IPS-18a (cell line): ENCODE measurements at regions not wholly inside any gene's neighbourhood (a gene's known extent, or its start where the extent isn't known, plus 50 kb on each side); places are given as distances from the start of the nearest gene placed in this dataset.

Experiments used
- H3K27ac ChIP-seq: one replicate; pipeline ENCODE4 v1.5.1; 2013; ENCODE audit warnings: low read length
- H3K27me3 ChIP-seq: one replicate; pipeline ENCODE4 v1.6.1; 2013; ENCODE audit warnings: mild to moderate bottlenecking, low read length; ENCODE audit not compliant: control insufficient read depth, insufficient read depth
- H3K36me3 ChIP-seq: one replicate; pipeline ENCODE4 v1.6.1; 2013; ENCODE audit warnings: low read depth, low read length; ENCODE audit not compliant: control insufficient read depth
- H3K4me1 ChIP-seq: one replicate; pipeline ENCODE4 v1.6.1; 2013; ENCODE audit warnings: low read depth, low read length; ENCODE audit not compliant: control insufficient read depth
- H3K4me3 ChIP-seq: one replicate; pipeline ENCODE4 v1.5.1; 2013; ENCODE audit warnings: low read length
- H3K9ac ChIP-seq: one replicate; pipeline ENCODE4 v1.6.1; 2013; ENCODE audit warnings: mild to moderate bottlenecking, low read length, moderate library complexity
- H3K9me3 ChIP-seq: one replicate; pipeline ENCODE4 v1.6.1; 2013; ENCODE audit warnings: low read depth, low read length; ENCODE audit not compliant: control insufficient read depth

DNA sequence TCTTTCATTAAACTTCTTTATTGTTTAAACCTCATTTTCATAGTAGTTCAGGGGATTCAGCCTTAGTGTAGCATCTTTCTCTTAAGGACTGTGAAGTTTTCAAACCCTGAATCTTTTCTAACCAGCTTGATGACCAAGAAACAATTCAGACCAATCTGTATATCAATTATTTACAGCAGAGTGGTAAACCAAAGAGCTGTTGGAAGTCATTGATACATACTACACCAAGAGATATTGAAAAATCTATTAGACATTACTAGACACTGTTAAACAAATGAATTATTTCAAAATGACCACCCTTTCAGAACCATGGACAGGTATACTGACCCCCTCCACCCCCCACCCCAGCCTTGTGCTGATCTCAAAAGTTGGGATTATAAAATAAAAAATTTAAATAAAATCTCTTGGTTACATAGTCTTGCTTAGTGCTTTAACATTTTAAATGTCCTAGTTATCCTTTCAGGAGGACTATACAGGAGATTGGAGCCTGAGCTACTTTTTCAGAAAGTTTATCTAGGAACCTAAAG lies 143.9 kb upstream of the LSM8 start:
- H3K4me1 ChIP-seq = no peaks in the 10 kb centered on the region
- no peak overlapping the region for H3K9ac ChIP-seq
- H3K27ac ChIP-seq = no peak overlapping the region
- H3K4me3 ChIP-seq = no peak overlapping the region
- H3K27me3 ChIP-seq = no peaks in the 10 kb centered on the region
- H3K36me3 ChIP-seq = no peaks in the 10 kb centered on the region
- no peaks in the 10 kb centered on the region for H3K9me3 ChIP-seq

DNA sequence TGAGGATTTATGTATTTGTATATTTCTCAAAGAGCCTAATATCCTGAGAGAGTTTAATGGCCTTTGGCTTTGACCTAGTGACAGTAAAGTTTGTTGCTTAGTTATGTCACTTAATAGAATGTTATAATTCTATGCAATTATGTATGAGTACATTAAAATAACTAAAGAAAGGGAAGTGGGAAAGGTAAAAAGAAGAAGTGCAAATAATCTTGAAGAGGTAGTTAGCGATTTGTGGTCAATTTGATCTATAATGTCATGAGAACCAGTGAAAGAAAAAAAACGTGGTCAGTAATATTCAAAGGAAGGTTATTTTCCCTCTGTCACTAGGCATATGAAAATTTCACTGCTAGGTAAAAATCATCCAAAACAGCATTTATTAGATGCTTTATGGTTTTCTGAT lies 143.4 kb upstream of the LSM8 start:
- Histone ChIP-seq H3K27me3 (no peaks in the 10 kb centered on the region), H3K4me1 (no peaks in the 10 kb centered on the region), H3K36me3 (no peaks in the 10 kb centered on the region), H3K9me3 (no peaks in the 10 kb centered on the region), H3K4me3 (no peak overlapping the region), H3K9ac (no peak overlapping the region), H3K27ac (no peak overlapping the region)

DNA sequence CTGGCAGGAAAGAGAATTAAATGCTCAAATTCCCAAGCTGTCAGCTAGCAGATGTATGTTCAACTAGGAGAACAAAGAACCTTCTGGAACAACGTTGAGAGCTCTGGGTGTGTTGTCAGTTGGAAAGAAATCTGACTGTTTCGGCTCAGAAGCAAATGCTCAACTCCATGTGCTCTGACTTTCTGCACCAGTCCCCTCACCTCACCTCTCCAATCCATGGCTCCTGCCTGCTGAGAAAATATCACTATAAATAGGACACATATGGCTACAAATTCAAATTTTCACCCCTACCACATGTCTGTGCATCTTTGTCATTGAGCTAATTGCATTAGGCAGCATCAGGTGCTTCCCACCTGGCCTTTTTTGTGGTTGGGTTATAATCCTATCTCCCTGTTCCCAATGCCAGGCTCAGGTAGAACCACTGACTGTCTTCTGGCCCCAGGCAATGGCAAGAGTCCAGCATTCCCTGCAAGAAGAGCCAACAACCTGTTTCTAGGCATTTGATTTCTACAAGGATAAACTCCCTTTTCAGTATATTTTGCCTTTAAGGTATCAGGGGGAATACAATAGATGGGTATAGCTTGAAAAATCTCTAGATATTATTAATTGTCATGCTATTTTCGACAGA lies 142.6 kb upstream of the LSM8 start:
- Histone ChIP-seq H3K4me3 (no peak overlapping the region), H3K4me1 (no peaks in the 10 kb centered on the region), H3K27me3 (no peaks in the 10 kb centered on the region), H3K9me3 (no peaks in the 10 kb centered on the region), H3K36me3 (no peaks in the 10 kb centered on the region), H3K27ac (no peak overlapping the region), H3K9ac (no peak overlapping the region)

DNA sequence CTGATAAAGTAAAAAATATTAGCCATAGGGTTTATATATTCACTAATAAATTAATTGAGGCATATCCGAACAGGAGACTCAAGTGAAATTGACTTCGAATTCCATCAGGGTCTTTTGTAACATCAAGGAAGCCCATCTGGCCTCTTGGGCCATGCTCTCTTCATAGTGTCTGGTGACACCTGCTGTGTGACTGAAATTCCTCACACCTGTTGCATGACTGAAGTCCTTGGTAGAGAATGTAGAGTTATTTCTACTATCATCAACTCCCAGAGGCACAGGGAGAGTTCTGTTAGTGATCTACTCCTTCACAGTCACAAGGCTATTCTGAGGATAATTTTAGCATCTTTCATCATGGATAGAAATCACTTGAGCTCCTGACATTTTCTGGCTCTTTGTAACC lies 138.3 kb upstream of the LSM8 start:
- Histone ChIP-seq H3K27ac (no peak overlapping the region), H3K4me3 (no peak overlapping the region), H3K9me3 (no peaks in the 10 kb centered on the region), H3K27me3 (no peaks in the 10 kb centered on the region), H3K9ac (no peak overlapping the region), H3K4me1 (no peaks in the 10 kb centered on the region), H3K36me3 (no peaks in the 10 kb centered on the region)

DNA sequence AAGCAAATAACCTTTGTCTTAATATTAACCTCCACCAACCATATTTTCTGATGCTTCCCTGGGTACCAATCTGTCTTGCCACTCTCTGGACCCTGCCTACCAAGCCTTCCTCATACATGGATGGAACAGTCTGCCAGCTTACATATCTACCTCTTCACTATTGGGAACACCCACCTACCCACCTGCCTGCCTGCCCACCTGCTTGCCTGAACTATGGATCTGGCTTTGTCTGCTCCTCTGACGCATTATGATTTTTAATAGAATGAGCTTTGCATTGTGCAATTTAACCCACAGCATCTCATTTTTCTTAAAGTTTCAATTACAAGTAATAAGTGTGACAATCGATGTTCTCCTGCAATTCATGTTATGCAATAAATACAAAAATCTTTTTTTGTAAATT lies 137.9 kb upstream of the LSM8 start:
- Histone ChIP-seq H3K36me3 (no peaks in the 10 kb centered on the region), H3K27me3 (no peaks in the 10 kb centered on the region), H3K27ac (no peak overlapping the region), H3K9ac (no peak overlapping the region), H3K4me3 (no peak overlapping the region), H3K4me1 (no peaks in the 10 kb centered on the region), H3K9me3 (no peaks in the 10 kb centered on the region)

DNA sequence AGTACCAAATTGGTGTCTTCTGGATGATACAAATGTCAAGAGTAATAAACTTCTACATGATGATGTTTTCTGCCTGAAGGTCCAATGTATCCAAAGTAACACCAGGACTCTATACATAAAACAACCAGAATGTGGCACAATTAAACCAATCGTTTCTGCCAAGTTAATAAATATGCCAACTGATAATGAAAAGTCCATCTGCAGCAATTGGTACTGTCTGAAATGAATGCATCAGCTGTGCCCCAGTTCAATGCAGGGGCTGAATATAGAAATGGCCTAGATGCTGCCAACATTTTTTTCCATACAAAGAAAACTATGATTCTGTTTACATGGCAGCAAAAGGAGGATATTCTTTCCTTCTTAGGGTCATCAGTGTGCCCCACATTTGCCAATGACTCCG lies 137.2 kb upstream of the LSM8 start:
- Histone ChIP-seq H3K4me1 (no peaks in the 10 kb centered on the region), H3K9me3 (no peaks in the 10 kb centered on the region), H3K36me3 (no peaks in the 10 kb centered on the region), H3K4me3 (no peak overlapping the region), H3K27ac (no peak overlapping the region), H3K9ac (no peak overlapping the region), H3K27me3 (no peaks in the 10 kb centered on the region)

DNA sequence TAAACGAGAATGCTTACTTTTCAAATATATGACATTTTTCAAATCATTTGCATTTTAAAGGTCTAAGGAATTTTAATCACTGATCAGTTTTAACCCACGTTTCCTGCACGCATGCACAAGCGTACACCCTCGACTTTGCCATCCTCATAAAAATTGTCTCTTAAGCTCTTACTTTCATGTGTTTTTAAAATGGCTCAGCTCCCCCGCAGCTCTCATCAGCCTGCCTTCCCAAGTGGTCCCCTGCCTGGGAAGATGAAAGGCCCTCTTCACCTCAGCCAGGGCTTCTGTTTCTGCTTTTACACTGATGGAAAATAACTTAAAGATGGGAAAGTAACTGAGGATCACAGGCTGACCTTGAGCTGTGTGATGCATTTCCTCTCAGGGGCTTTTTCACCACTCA lies 131.6 kb upstream of the LSM8 start:
- Histone ChIP-seq H3K4me3 (no peak overlapping the region), H3K27me3 (no peaks in the 10 kb centered on the region), H3K4me1 (no peaks in the 10 kb centered on the region), H3K27ac (no peak overlapping the region), H3K9ac (no peak overlapping the region), H3K36me3 (no peaks in the 10 kb centered on the region), H3K9me3 (no peaks in the 10 kb centered on the region)

DNA sequence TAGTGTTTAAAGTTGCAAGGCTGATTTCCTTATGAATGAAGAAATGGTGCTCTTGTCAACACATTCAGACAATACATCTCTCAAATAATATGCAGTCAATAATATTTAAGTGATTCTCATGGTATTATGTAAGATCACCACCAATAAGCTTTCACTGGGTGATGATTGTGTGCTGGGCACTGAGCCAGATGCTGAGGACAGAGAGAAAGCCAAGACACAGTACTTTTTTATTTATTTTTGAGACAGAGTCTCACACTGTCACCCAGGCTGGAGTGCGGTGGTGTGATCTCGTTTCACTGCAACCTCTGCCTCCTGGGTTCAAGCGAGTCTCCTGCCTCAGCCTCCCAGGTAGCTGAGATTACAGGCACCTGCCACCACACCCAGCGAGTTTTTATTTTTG lies 130.6 kb upstream of the LSM8 start:
- Histone ChIP-seq H3K27ac (no peak overlapping the region), H3K9me3 (no peaks in the 10 kb centered on the region), H3K36me3 (no peaks in the 10 kb centered on the region), H3K27me3 (no peaks in the 10 kb centered on the region), H3K4me1 (no peaks in the 10 kb centered on the region), H3K9ac (no peak overlapping the region), H3K4me3 (no peak overlapping the region)

DNA sequence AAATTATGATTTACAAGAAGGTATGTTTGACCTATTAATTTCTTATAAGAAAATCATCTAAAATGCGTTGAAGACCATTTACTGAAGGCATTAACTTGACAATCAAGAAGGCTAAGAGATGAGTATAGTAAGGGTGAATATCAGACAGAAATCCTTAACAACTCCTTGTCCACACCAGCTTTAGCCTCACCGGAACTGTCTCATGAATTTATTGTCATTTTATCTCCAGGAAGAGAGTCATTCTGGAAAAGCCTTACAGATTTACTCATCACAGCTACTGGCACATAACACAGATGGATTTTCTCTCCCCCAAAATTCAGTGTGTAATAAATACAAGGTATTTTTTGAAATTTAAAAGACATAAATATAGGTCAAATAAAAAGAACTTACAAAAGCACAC lies 129.4 kb upstream of the LSM8 start:
- Histone ChIP-seq H3K27ac (no peak overlapping the region), H3K4me1 (no peaks in the 10 kb centered on the region), H3K36me3 (no peaks in the 10 kb centered on the region), H3K27me3 (no peaks in the 10 kb centered on the region), H3K9me3 (no peaks in the 10 kb centered on the region), H3K4me3 (no peak overlapping the region), H3K9ac (no peak overlapping the region)

DNA sequence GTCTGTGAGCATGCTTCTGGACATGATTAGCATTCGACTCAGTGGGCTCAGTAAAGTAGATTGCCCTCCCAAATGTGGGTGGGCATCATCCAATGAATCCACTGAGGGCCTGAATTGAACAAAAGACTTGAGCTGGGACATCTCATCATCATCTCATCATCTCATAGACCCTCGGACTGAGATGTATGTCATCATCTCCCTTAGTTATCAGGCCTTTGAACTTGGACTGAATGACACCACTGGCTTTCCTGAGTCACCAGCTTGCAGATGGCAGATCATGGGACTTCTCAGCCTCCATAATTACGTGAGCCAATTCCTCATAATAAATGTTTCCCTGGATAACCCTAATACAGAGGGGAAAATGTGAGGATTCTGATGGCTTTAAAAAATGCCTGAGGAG lies 128.3 kb upstream of the LSM8 start:
- Histone ChIP-seq H3K36me3 (no peaks in the 10 kb centered on the region), H3K27me3 (no peaks in the 10 kb centered on the region), H3K4me3 (no peak overlapping the region), H3K4me1 (no peaks in the 10 kb centered on the region), H3K27ac (no peak overlapping the region), H3K9me3 (no peaks in the 10 kb centered on the region), H3K9ac (no peak overlapping the region)

DNA sequence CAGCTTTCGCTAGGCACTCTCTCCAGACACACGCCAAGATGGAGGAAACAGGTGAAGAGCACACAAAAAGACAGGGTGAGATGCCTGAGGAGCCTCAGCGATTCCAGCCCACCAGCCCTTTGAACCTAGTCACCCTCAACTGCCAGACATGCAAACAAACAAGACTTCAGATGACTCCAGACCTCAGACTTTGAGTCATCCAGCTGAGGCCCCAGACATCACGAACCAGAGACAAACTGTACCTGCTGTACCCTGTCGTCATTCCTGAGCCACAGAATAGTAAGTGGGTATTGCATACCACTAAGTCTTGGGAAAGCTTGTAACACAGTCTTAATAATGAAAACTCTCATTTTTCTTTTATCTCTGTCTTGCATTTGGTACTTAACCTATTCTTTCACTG lies 126.6 kb upstream of the LSM8 start:
- Histone ChIP-seq H3K9ac (no peak overlapping the region), H3K4me3 (no peak overlapping the region), H3K27ac (no peak overlapping the region)

DNA sequence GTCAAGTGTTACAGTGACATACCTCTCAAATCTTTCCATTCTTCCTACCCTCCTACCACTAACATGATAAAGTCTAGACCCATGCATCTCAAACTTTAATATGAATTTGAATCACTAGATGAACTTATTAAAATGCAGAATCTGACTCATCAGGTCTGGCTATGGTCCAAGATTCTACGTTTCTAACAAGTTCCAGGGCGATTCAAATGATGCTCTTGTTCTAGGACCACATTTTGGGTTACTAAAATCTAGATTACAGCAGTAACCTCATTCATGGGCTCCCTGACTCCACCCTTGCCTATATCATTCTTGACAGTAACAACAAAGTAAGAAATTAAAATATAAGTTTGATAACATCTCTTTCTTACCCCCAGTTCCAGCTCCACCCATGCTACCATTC lies 124.8 kb upstream of the LSM8 start:
- H3K36me3 ChIP-seq = no peaks in the 10 kb centered on the region
- no peak overlapping the region for H3K27ac ChIP-seq
- H3K9ac ChIP-seq = no peak overlapping the region
- no peaks in the 10 kb centered on the region for H3K9me3 ChIP-seq
- no peaks in the 10 kb centered on the region for H3K4me1 ChIP-seq
- no peaks in the 10 kb centered on the region for H3K27me3 ChIP-seq
- no peak overlapping the region for H3K4me3 ChIP-seq

More for the DNA sequence above, 126.6 kb upstream of the LSM8 start:
- no peaks in the 10 kb centered on the region for H3K4me1 ChIP-seq
- no peaks in the 10 kb centered on the region for H3K9me3 ChIP-seq
- H3K27me3 ChIP-seq = no peaks in the 10 kb centered on the region
- H3K36me3 ChIP-seq = no peaks in the 10 kb centered on the region
